Hepatic stellate cell (primary cell): ENCODE measurements at regions not wholly inside any gene's neighbourhood (a gene's known extent, or its start where the extent isn't known, plus 50 kb on each side); places are given as distances from the start of the nearest gene placed in this dataset.

Source experiments
- DNase-seq: peaks from one replicate; pipeline ENCODE4 v3.0.0; 2011; ENCODE audit warnings: low spot score

DNA sequence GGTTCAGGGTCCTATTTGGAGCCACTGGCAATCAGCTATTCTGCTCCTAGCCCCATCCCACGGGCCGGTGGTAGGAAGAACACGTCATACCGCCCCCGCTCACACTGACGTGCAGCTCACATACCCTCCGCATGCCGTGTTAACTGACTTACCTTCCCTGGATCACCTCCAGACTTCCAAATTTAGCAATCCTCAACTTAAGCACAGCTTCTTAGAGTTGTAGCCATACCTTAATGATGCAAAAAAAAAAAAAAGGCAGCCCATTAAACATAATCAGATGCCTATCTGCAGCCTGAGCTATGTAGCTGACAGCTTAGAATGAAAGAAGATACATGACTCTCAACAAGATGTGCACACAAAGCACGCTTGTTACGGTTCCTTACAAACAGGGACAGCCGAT, 93.0 kb downstream of the IRX2 start:
- no peak for DNase-seq

GRCh38 chr5:2657151-2657550, 94.3 kb downstream of the IRX2 start:
- no peak for DNase-seq

- DNase-seq = no peak
Observed at GRCh38 chr5:2656206-2656605, 95.3 kb downstream of the IRX2 start.

GRCh38 chr5:2653991-2654390, 97.5 kb downstream of the IRX2 start:
- no peak for DNase-seq

DNA sequence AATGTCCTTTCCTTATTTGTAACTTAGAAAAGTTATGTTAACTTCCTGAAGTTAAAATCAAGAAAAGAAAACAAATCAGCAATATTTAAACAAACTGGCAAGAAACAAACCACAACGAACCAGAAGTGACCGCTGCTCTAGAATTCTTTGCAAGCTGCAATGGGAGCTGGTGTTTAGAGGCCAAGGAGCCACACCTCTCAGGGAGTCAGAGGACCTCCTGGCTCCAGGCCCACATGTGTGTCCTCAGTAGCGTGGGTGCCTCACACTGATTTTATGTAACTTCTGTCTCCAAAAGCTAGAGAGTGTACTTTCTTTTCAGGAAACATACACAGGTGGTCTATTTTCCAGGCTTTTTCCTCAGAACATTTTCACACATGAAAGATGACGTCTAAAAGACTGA, 100.4 kb downstream of the IRX2 start:
- DNase-seq = no peak

GRCh38 chr5:2642684-2643345, 108.7 kb downstream of the IRX2 start:
- DNase-seq = no peak

DNA sequence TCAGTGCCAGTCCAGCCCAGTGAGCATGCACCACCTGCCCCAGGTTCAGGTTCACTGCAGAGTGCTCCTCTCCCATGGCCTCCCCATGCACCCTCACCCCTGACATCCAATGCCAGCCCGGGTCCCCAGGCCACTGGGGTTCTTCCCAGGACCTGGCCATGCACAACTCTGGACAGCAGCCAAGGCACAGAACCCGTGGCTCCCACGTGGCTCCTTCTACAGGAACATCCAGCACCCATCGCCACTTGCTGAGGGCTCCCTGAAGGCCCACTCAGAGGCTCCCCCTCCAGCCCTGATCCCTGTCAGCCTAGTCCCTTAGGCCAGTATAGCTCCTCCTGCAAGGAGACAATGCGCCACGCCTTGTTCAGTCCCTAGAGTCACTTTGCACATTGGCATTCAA, 110.8 kb downstream of the IRX2 start:
- no peak for DNase-seq

- no peak for DNase-seq
Observed at GRCh38 chr5:2639425-2639824, 112.1 kb downstream of the IRX2 start.

- no peak for DNase-seq
Observed at GRCh38 chr5:2634399-2635176, 116.9 kb downstream of the IRX2 start.

GRCh38 chr5:2633992-2634391, 117.5 kb downstream of the IRX2 start:
- DNase-seq = no peak

DNA sequence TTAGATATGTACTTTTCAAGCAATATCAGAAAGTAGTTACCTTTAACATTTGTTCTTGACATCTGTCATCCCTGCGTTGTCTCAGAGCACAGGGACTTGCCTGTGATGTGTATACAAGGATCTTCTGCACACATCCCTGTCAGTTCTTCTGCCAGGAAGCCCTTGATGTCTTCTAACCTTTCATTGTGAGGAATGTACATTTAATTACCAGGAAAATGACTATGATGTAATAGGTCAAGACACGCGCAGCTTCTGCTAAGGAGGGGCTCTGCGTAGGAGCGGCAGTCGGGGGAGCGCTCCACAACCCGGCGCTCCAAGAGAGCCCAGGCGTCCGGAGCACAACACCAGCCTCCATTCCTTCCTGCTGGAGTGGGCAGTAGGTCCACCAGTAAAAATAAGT, 119.7 kb downstream of the IRX2 start:
- DNase-seq = no peak

GRCh38 chr5:2629045-2629444, 122.4 kb downstream of the IRX2 start:
- DNase-seq = no peak

DNA sequence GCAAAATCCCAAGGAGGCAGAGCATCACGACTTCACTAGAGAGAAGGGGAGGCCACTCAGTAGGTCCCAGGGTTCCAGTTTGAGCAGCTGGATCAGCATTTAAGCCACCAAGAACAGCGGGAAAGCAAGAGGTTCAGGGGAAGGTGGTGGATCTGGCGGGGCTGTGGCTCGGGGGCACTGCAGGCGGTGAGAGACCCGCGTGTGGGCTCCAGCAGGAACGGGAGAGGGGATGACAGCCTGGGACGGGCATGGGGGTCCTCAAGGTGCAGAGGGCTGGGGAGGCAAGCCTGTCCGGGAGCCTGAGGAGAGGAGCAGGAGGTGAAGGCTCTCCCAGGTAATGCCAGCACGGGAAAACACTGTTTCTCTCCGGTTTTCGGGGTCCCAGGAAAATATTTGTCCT, 123.6 kb downstream of the IRX2 start:
- no peak for DNase-seq

DNA sequence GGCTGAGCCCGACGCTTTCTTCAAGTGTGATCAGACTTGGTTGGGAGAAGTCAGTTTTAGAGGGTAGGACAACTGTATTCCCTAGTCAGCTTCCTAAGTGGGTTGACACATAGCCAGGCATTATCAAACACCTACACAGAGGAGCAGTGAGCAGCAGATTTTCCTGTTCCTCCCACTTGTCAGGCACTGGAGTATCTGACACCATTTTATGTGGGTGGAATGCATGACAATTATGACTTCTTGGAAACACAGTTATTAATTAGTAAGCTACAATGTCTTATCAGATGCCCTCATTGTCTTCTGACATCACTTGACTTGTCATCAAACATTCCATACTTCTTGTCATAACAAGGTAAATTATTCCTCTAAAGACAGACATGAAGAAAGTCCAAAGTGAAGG, 124.9 kb downstream of the IRX2 start:
- no peak for DNase-seq

GRCh38 chr5:2622866-2623265, 128.6 kb downstream of the IRX2 start:
- DNase-seq = no peak

DNA sequence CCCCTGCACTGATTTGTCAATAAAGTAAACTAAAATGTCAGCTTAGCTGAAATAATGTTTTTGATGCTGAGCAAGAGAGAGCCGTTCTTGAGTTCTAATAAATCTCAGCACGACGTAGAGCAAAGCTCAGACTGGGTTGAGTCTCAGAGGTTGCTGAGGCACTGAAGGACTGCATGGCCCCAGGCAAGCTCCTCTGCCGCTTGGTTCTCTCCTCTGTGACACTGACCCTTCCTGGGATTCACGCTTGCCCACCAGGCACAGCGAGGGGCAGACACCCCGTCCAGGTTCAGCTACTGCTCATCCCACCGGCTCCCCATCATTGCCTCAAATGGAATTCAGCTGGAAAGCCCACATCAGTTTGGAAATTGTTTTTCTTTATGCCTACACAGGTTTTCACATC, 129.8 kb downstream of the IRX2 start:
- no peak for DNase-seq

DNA sequence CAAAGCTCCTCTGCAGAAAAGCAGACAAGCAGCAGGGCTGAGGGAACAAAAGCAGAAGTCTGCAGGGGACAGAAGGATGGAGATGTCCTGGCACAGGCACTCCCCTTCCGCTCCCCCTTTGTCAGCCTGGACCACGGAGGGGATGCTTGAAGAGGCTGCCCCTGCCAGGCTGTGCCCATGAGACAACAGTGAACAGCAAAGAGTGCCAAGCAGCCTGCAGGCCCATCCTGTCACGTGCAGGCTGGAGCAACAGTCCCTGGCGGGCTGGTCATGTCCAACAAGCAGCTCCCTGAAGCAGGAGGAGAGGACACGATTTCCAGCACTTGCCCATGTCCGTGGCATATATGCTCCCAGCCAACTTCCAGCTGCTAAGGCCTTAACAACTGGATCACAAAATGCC, 132.3 kb downstream of the IRX2 start:
- DNase-seq = no peak

- DNase-seq = no peak
Observed at GRCh38 chr5:2617461-2617860, 134.0 kb downstream of the IRX2 start.

DNA sequence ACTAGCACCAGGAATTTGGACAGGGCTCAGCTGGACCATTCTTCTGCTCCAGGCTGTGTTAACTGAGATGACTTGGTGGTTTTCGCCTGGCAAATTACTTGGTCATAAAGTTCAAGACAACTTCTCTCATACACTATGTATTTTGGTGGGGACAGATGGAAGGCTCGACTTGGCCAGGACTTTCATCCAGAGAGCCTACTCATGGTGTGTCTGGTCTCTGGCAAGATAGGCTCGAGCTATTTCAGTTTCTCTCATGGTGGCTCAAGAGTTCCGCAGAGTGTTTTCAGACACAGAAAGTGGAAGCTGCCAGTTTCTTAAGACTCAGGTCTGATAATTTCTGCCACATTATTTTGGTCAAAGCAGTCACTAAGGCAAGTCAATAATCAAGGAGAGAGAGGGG, 135.6 kb downstream of the IRX2 start:
- DNase-seq = no peak

DNA sequence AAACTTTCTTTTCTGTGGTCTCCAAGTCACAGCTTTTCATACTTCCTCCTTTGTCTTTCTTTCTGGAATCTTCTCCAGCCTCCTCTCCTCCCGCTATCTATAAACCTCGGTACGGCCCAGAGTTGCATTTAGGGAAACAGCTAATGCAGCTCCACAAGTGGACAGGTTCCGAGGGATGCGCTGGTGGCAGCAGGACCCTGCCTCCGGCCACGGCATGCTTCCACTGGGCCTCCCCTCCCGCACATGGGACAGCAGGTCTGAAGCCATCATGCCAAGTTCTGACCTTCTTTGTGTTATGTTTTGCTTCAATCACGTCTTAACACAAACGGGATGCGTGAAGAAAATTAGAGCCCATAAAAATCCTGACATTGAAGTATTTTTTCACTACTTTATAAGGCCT, 136.9 kb downstream of the IRX2 start:
- DNase-seq = no peak

- no peak for DNase-seq
Observed at GRCh38 chr5:2611659-2612058, 139.8 kb downstream of the IRX2 start.

- no peak for DNase-seq
Observed at GRCh38 chr5:2610986-2611385, 140.5 kb downstream of the IRX2 start.

GRCh38 chr5:2608391-2608790, 143.1 kb downstream of the IRX2 start:
- DNase-seq = no peak

DNA sequence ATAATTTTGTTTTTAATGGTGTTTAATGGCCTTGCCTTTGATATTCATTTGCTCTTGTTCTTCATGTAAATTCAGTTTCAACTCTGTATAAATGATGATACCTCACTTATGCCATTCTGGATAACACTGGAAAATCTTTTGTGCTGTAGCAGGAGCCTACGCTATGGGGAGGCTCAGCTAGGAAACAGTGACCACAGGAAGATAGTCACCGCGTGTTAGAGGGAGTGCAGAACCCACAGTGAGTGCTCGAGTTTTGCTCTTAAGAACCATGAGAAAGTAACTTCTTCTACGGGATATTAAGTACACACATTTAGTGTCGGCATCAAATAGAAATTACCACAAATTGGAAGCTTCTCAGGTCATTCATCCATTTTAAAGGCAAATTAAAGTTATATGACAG, 143.9 kb downstream of the IRX2 start:
- no peak for DNase-seq
